Fibroblast of the aortic adventitia (primary cell): ENCODE measurements at regions not wholly inside any gene's neighbourhood (a gene's known extent, or its start where the extent isn't known, plus 50 kb on each side); places are given as distances from the start of the nearest gene placed in this dataset.

Experiments
- DNase-seq: peaks from one replicate; pipeline ENCODE4 v3.0.0-alpha.2; 2010; ENCODE audit warnings: low read depth
- H3K4me3 ChIP-seq: 2 replicates; pipeline ENCODE4 v1.5.1; 2011; ENCODE audit warnings: low read depth, mild to moderate bottlenecking, control low read depth, low read length, moderate library complexity
- CTCF ChIP-seq: IDR thresholded peaks from 2 replicates; pipeline ENCODE4 v1.5.1; 2011; ENCODE audit warnings: mild to moderate bottlenecking, low read length, control low read depth, inconsistent platforms; ENCODE audit not compliant: insufficient read depth

- no peak for TF ChIP-seq CTCF
- no peak for DNase-seq
- no peak overlapping the region for H3K4me3 ChIP-seq
Measured at GRCh38 chr2:167388497-167388896, 500.2 kb downstream of the XIRP2 start.

GRCh38 chr2:167386694-167387093 is 498.4 kb downstream of the XIRP2 start:
- no peak overlapping the region for H3K4me3 ChIP-seq
- no peak for TF ChIP-seq CTCF
- DNase-seq = no peak

DNA sequence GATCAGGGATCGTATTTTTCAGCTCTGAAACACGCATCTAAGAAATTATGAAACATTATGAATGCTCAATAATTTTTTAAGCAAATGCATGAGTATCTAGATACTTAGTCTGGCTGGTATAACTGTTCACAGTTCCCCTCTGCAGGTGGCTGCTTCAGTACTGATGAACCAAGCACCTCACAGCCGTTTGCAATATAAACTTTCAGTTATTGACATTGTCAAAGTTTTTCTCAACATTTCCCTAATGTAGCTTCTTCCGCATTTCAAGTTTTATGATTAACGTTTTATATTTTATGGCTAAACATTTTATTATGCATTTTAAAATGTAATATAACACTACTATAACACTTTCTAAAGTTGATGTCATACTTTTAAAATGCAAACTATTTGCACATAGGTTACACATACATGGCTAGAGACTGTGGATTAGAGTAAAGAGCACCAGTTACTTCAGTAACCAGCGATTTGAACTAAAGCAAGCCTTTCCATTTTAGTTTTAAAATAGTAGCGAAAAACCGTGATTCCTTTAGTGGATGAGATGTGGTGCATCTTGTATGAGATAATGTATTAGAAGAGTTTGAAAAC is 495.4 kb downstream of the XIRP2 start:
- DNase-seq = no peak
- no peak overlapping the region for H3K4me3 ChIP-seq
- no peak for TF ChIP-seq CTCF

GRCh38 chr2:167381349-167381748 is 493.1 kb downstream of the XIRP2 start:
- TF ChIP-seq CTCF = no peak
- no peak overlapping the region for H3K4me3 ChIP-seq

GRCh38 chr2:167380555-167380954 is 492.3 kb downstream of the XIRP2 start:
- DNase-seq = no peak
- H3K4me3 ChIP-seq = no peak overlapping the region
- TF ChIP-seq CTCF = no peak

More at GRCh38 chr2:167381349-167381748, 493.1 kb downstream of the XIRP2 start:
- no peak for DNase-seq

- H3K4me3 ChIP-seq = no peak overlapping the region
- TF ChIP-seq CTCF = no peak
- no peak for DNase-seq
Measured at GRCh38 chr2:167380094-167380493, 491.8 kb downstream of the XIRP2 start.

- H3K4me3 ChIP-seq = no peak overlapping the region
- no peak for TF ChIP-seq CTCF
- no peak for DNase-seq
Measured at GRCh38 chr2:167369083-167369482, 480.8 kb downstream of the XIRP2 start.
